ENCODE measurements at regions not wholly inside any gene's neighbourhood (a gene's known extent, or its start where the extent isn't known, plus 50 kb on each side); places are given as distances from the start of the nearest gene placed in this dataset.
"Not testable (repeated sequence)": the region's sequence is repeated elsewhere in the genome, so short reads cannot be mapped to it uniquely, and the experiment has no call there.

- DNase-seq, result no peak
Observed at GRCh38 chr5:145056800-145057199, 778.3 kb downstream of the PRELID2 start.

- no peak for DNase-seq
Observed at GRCh38 chr5:145050181-145050580, 785.0 kb downstream of the PRELID2 start.

- DNase-seq, result no peak
Observed at GRCh38 chr5:145044970-145045369, 790.2 kb downstream of the PRELID2 start.

- no peak for DNase-seq
Observed at GRCh38 chr5:145028626-145029025, 806.5 kb downstream of the PRELID2 start.

GRCh38 chr5:145027286-145027685 lies 807.9 kb downstream of the PRELID2 start:
- DNase-seq, result no peak

- DNase-seq, result no peak
Observed at GRCh38 chr5:145025775-145026174, 809.4 kb downstream of the PRELID2 start.

- DNase-seq, result no peak
Observed at GRCh38 chr5:145015146-145015545, 820.0 kb downstream of the PRELID2 start.

- DNase-seq, result no peak
Observed at GRCh38 chr5:145014109-145014508, 821.0 kb downstream of the PRELID2 start.

- no peak for DNase-seq
Observed at GRCh38 chr5:145010834-145011233, 824.3 kb downstream of the PRELID2 start.

- no peak for DNase-seq
Observed at GRCh38 chr5:145008876-145009530, 826.1 kb downstream of the PRELID2 start.

- DNase-seq, result not testable (repeated sequence)
Observed at GRCh38 chr5:144994356-144994755, 823.7 kb downstream of the KCTD16 start.

GRCh38 chr5:144983101-144983500 lies 812.4 kb downstream of the KCTD16 start:
- DNase-seq, result no peak

GRCh38 chr5:144979516-144980264 lies 809.0 kb downstream of the KCTD16 start:
- no peak for DNase-seq

GRCh38 chr5:144972317-144972716 lies 801.6 kb downstream of the KCTD16 start:
- DNase-seq, result no peak

- no peak for DNase-seq
Observed at GRCh38 chr5:144971108-144971850, 800.6 kb downstream of the KCTD16 start.

GRCh38 chr5:144960296-144960695 lies 789.6 kb downstream of the KCTD16 start:
- no peak for DNase-seq

- no peak for DNase-seq
Observed at GRCh38 chr5:144958002-144958401, 787.3 kb downstream of the KCTD16 start.

GRCh38 chr5:144950996-144951395 lies 780.3 kb downstream of the KCTD16 start:
- DNase-seq, result no peak

- DNase-seq, result no peak
Observed at GRCh38 chr5:144947023-144947422, 776.4 kb downstream of the KCTD16 start.

GRCh38 chr5:144945503-144945902 lies 774.8 kb downstream of the KCTD16 start:
- DNase-seq, result peak; percentile 30

- peak; percentile 32 for DNase-seq
Observed at GRCh38 chr5:144944936-144945335, 774.3 kb downstream of the KCTD16 start.

GRCh38 chr5:144941004-144941403 lies 770.3 kb downstream of the KCTD16 start:
- no peak for DNase-seq

- DNase-seq, result no peak
Observed at GRCh38 chr5:144918371-144918770, 747.7 kb downstream of the KCTD16 start.

- no peak for DNase-seq
Observed at GRCh38 chr5:144915452-144915851, 744.8 kb downstream of the KCTD16 start.

Measured in DMS53 (cell line).